Activated naive CD8-positive, alpha-beta T cell treated with anti-CD3 and anti-CD28 coated beads, Interleukin-2, amount 10 ng/mL, durations not matched to agents 7 days and 5 days (primary cell): ENCODE measurements at regions not wholly inside any gene's neighbourhood (a gene's known extent, or its start where the extent isn't known, plus 50 kb on each side); places are given as distances from the start of the nearest gene placed in this dataset.

Source experiments
- ATAC-seq: fragments of 150-1000 bp; cut with Tn5 transposase; one replicate; pipeline ENCODE4 v1.10.0; 2021; ENCODE audit warnings: low read depth, moderate library complexity
- POLR2A ChIA-PET: fragments of 350-600 bp; sonication (Branson Sonifier 250); formaldehyde crosslinking; loops from one replicate; lab custom pipeline; 2021; ENCODE audit warnings: antibody characterized with exemption; lab: Charles Lee
- DNase-seq: peaks from one replicate; pipeline ENCODE4 v3.0.0; 2021
- H3K27ac Mint-ChIP-seq: one replicate; pipeline ENCODE4 v1.8.0; 2022; ENCODE audit warnings: mild to moderate bottlenecking, mixed read lengths
- H3K27me3 Mint-ChIP-seq: one replicate; pipeline ENCODE4 v1.8.0; 2022; ENCODE audit warnings: mild to moderate bottlenecking, moderate library complexity, mixed read lengths
- H3K36me3 Mint-ChIP-seq: one replicate; pipeline ENCODE4 v1.8.0; 2021; ENCODE audit warnings: mild to moderate bottlenecking, mixed read lengths
- H3K4me1 Mint-ChIP-seq: one replicate; pipeline ENCODE4 v1.8.0; 2021; ENCODE audit warnings: mixed read lengths
- H3K4me3 Mint-ChIP-seq: one replicate; pipeline ENCODE4 v1.8.0; 2022; ENCODE audit warnings: mild to moderate bottlenecking, moderate library complexity, mixed read lengths
- H3K9me3 Mint-ChIP-seq: one replicate; pipeline ENCODE4 v1.8.0; 2021; ENCODE audit warnings: mixed read lengths

- POLR2A ChIA-PET: no interaction called here
- Mint-ChIP-seq H3K36me3 (no peaks in the 10 kb centered on the region), H3K4me1 (no peaks in the 10 kb centered on the region), H3K27me3 (peaks cover 7% of the 10 kb centered on the region), H3K4me3 (no peak overlapping the region), H3K9me3 (no peaks in the 10 kb centered on the region), H3K27ac (no peak overlapping the region)
- DNase-seq: no peak
- ATAC-seq: no peak
Measured at GRCh38 chr2:158049129-158049855, 52.4 kb upstream of the UPP2 start.

DNA sequence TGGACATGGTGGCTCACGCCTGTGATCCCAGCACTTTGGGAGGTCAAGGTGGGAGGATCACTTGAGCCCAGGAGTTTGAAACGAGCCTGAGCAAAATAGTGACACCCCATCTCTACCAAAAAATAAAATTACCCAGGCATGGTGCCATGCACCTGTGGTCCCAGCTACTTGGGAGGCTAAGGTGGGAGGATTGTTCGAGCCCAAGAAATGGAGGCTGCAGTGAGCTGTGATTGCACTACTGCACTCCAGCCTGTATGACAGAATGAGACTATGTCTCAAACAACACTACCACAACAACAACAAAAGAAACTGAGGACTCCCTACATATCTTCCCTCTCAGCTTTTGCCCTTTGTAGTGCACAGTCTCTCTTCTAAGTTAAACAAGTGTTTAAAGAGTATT, 53.3 kb upstream of the UPP2 start:
- no peaks in the 10 kb centered on the region for H3K4me1 Mint-ChIP-seq
- POLR2A ChIA-PET: no interaction called here

GRCh38 chr2:158047156-158047611, 54.5 kb upstream of the UPP2 start:
- POLR2A ChIA-PET: no interaction called here
- peaks cover 7% of the 10 kb centered on the region for H3K27me3 Mint-ChIP-seq
- no peak for ATAC-seq
- H3K4me1 Mint-ChIP-seq: peaks cover 3% of the 10 kb centered on the region
- no peak for DNase-seq
- H3K27ac Mint-ChIP-seq: no peak overlapping the region
- H3K4me3 Mint-ChIP-seq: no peak overlapping the region
- H3K36me3 Mint-ChIP-seq: no peaks in the 10 kb centered on the region
- H3K9me3 Mint-ChIP-seq: no peaks in the 10 kb centered on the region

More for the DNA sequence above, 53.3 kb upstream of the UPP2 start:
- DNase-seq: no peak
- Mint-ChIP-seq H3K36me3 (no peaks in the 10 kb centered on the region), H3K27ac (no peak overlapping the region), H3K9me3 (no peaks in the 10 kb centered on the region), H3K4me3 (no peak overlapping the region), H3K27me3 (peaks cover 7% of the 10 kb centered on the region)
- no peak for ATAC-seq

DNA sequence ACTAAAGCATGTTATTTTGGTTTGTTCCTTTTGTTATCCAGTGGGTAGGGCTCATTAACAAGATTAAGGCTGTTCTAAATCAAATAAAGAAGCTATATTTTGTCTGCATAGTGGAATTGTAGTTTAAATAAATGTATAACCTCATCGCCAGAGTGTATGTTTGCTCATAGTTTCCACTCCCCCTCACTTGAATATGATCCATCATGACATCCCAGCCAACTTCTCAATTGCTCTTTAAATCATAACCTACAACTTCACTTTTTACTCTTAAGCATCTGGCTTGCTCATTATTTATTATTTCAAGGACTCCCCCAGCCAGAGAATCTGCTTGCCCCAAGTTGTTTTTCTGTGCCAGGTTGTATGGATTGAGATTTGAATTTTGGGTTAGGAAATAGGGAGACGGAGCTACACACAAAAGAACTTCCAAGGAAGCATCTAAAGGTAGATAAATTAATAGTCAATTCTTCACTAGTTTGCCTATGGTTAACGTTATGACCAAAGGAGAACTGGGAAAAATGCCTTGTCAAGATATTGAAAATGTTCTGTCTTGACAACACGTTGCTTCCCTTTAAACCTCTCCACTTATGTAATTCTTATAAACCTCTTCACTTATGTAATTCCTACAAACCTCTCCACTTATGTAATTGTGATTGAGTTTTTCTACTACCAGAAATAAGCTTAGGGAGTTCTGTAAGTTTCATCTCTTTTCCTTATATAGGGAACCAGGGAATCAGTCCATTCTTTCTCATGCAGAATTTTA, 55.4 kb upstream of the UPP2 start:
- H3K4me1 Mint-ChIP-seq: peaks cover 3% of the 10 kb centered on the region
- POLR2A ChIA-PET: no interaction called here
- H3K27me3 Mint-ChIP-seq: peaks cover 7% of the 10 kb centered on the region
- no peaks in the 10 kb centered on the region for H3K36me3 Mint-ChIP-seq
- DNase-seq: no peak
- no peak overlapping the region for H3K27ac Mint-ChIP-seq
- H3K4me3 Mint-ChIP-seq: no peak overlapping the region
- no peaks in the 10 kb centered on the region for H3K9me3 Mint-ChIP-seq
- no peak for ATAC-seq

- Mint-ChIP-seq H3K9me3 (no peaks in the 10 kb centered on the region), H3K27me3 (peaks cover 7% of the 10 kb centered on the region), H3K4me3 (no peak overlapping the region), H3K36me3 (no peaks in the 10 kb centered on the region), H3K4me1 (peaks cover 3% of the 10 kb centered on the region), H3K27ac (no peak overlapping the region)
- no peak for ATAC-seq
- DNase-seq: no peak
- POLR2A ChIA-PET: no interaction called here
Measured at GRCh38 chr2:158045362-158045761, 56.3 kb upstream of the UPP2 start.

- peaks cover 3% of the 10 kb centered on the region for H3K4me1 Mint-ChIP-seq
Measured at GRCh38 chr2:158043181-158043948, 58.3 kb upstream of the UPP2 start.

DNA sequence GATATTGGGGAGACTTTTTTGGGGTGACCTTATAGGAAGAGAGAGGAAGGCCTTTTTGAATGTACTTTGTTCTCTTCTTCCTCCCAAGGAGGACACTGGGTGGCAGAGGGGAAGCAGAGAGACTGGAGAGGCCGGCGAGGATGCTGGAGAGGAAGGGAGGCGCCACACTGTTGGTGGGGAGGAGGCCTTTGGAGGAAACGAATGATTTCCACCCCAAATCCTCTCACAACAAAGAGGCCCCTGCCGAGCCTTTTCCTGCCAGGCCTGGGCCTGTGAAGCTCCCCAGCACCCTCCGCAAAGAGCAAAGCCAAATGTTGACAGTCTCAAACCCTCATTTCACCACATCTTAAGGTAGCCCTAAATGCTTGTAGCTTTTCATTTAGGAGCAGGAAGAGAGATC, 59.0 kb upstream of the UPP2 start:
- DNase-seq (no peak), ATAC-seq (no peak)
- Mint-ChIP-seq H3K4me1 (peaks cover 3% of the 10 kb centered on the region), H3K9me3 (no peaks in the 10 kb centered on the region), H3K36me3 (no peaks in the 10 kb centered on the region), H3K4me3 (no peak overlapping the region), H3K27me3 (peaks cover 3% of the 10 kb centered on the region), H3K27ac (no peak overlapping the region)
- POLR2A ChIA-PET: no interaction called here

More at GRCh38 chr2:158043181-158043948, 58.3 kb upstream of the UPP2 start:
- POLR2A ChIA-PET: no interaction called here
- ATAC-seq: no peak
- H3K36me3 Mint-ChIP-seq: no peaks in the 10 kb centered on the region
- no peak overlapping the region for H3K27ac Mint-ChIP-seq
- no peak overlapping the region for H3K4me3 Mint-ChIP-seq
- DNase-seq: no peak
- peaks cover 3% of the 10 kb centered on the region for H3K27me3 Mint-ChIP-seq
- no peaks in the 10 kb centered on the region for H3K9me3 Mint-ChIP-seq

- H3K27ac Mint-ChIP-seq: no peak overlapping the region
- POLR2A ChIA-PET: no interaction called here
- peaks cover 3% of the 10 kb centered on the region for H3K4me1 Mint-ChIP-seq
- no peaks in the 10 kb centered on the region for H3K9me3 Mint-ChIP-seq
- no peaks in the 10 kb centered on the region for H3K36me3 Mint-ChIP-seq
- no peak overlapping the region for H3K4me3 Mint-ChIP-seq
- peaks cover 3% of the 10 kb centered on the region for H3K27me3 Mint-ChIP-seq
- DNase-seq (no peak), ATAC-seq (no peak)
Measured at GRCh38 chr2:158042245-158042644, 59.4 kb upstream of the UPP2 start.

- DNase-seq (no peak), ATAC-seq (no peak)
- Mint-ChIP-seq H3K36me3 (no peaks in the 10 kb centered on the region), H3K4me3 (no peak overlapping the region), H3K4me1 (peaks cover 3% of the 10 kb centered on the region), H3K27ac (no peak overlapping the region), H3K9me3 (no peaks in the 10 kb centered on the region), H3K27me3 (peaks cover 6% of the 10 kb centered on the region)
- POLR2A ChIA-PET: no interaction called here
Measured at GRCh38 chr2:158041400-158041799, 60.3 kb upstream of the UPP2 start.

DNA sequence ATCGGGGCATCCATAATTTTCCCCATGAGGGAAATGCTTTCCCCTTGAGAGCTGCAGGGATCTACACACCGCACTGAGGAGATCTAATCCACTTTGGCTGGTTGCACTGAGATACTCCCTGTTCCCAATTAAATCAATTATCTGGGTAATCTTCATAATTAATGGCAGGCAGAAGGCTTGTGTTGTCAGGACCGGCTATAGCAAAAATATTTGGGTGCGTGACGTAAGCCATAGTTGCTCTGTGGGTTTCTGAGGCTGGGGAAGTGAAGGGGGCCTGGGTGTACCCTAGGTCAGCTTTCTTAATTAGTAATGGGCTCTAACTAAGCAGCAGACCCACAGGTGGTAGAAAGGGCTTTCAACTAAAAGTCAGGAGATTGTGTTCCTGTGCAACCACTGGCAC, 62.8 kb upstream of the UPP2 start:
- H3K27me3 Mint-ChIP-seq: peaks cover 11% of the 10 kb centered on the region
- no peaks in the 10 kb centered on the region for H3K36me3 Mint-ChIP-seq
- H3K4me1 Mint-ChIP-seq: peaks cover 3% of the 10 kb centered on the region
- DNase-seq (no peak), ATAC-seq (no peak)
- no peak overlapping the region for H3K27ac Mint-ChIP-seq
- no peaks in the 10 kb centered on the region for H3K9me3 Mint-ChIP-seq
- POLR2A ChIA-PET: no interaction called here
- no peak overlapping the region for H3K4me3 Mint-ChIP-seq

GRCh38 chr2:158034198-158034866, 67.3 kb upstream of the UPP2 start:
- H3K27ac Mint-ChIP-seq: no peak overlapping the region
- DNase-seq: no peak

GRCh38 chr2:158031371-158031770, 70.3 kb upstream of the UPP2 start:
- peaks cover 15% of the 10 kb centered on the region for H3K27me3 Mint-ChIP-seq
- no peaks in the 10 kb centered on the region for H3K36me3 Mint-ChIP-seq
- DNase-seq: no peak
- H3K4me1 Mint-ChIP-seq: no peaks in the 10 kb centered on the region
- H3K4me3 Mint-ChIP-seq: no peak overlapping the region
- H3K9me3 Mint-ChIP-seq: no peaks in the 10 kb centered on the region
- POLR2A ChIA-PET: no interaction called here
- no peak for ATAC-seq
- no peak overlapping the region for H3K27ac Mint-ChIP-seq

More at GRCh38 chr2:158034198-158034866, 67.3 kb upstream of the UPP2 start:
- peaks cover 19% of the 10 kb centered on the region for H3K27me3 Mint-ChIP-seq
- H3K4me3 Mint-ChIP-seq: no peak overlapping the region
- H3K36me3 Mint-ChIP-seq: no peaks in the 10 kb centered on the region
- H3K4me1 Mint-ChIP-seq: no peaks in the 10 kb centered on the region
- no peaks in the 10 kb centered on the region for H3K9me3 Mint-ChIP-seq
- ATAC-seq: no peak
- POLR2A ChIA-PET: no interaction called here
